ENCODE measurements at regions not wholly inside any gene's neighbourhood (a gene's known extent, or its start where the extent isn't known, plus 50 kb on each side); places are given as distances from the start of the nearest gene placed in this dataset.

DNA sequence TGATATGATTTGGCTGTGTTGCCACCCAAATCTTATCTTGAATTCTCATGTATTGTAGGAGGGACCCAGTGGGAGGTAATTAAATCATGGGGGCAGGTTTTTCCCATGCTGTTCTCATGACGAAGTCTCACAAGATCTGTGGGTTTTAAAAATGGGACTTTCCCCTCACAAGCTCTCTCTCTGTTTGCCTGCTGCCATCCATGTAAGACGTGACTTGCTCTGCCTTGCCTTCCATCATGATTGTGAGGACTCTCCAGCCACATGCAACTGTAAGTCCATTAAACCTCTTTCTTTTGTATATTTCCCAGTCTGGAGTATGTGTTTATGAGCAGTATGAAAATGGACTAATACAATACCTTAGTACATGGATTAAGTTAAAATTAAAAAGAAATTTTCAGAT, 1094.7 kb upstream of the SLC39A10 start:
- TF ChIP-seq GABPA (IDR thresholded peaks at IDR 0.05; ENCODE audit: borderline replicate concordance, insufficient read depth, low read length) (no peak), SUZ12 (IDR thresholded peaks at IDR 0.05; ENCODE audit: low read length) (no peak), KDM1A (IDR thresholded peaks at IDR 0.05; ENCODE audit: borderline replicate concordance, low read length) (no peak), CREB1 (IDR thresholded peaks at IDR 0.05) (no peak), EZH2 (IDR thresholded peaks at IDR 0.05; ENCODE audit: low read depth, low read length, severe bottlenecking) (no peak), RAD21 (IDR thresholded peaks at IDR 0.05 in 1 of 2, conservative IDR thresholded peaks at IDR 0.05 in 1 of 2; ENCODE audit: low read depth in 2 of 2, low read length in 2 of 2) (no peak), SIRT6 (IDR thresholded peaks at IDR 0.05; ENCODE audit: low read length) (no peak)
- TF ChIP-seq, protein P1, sequence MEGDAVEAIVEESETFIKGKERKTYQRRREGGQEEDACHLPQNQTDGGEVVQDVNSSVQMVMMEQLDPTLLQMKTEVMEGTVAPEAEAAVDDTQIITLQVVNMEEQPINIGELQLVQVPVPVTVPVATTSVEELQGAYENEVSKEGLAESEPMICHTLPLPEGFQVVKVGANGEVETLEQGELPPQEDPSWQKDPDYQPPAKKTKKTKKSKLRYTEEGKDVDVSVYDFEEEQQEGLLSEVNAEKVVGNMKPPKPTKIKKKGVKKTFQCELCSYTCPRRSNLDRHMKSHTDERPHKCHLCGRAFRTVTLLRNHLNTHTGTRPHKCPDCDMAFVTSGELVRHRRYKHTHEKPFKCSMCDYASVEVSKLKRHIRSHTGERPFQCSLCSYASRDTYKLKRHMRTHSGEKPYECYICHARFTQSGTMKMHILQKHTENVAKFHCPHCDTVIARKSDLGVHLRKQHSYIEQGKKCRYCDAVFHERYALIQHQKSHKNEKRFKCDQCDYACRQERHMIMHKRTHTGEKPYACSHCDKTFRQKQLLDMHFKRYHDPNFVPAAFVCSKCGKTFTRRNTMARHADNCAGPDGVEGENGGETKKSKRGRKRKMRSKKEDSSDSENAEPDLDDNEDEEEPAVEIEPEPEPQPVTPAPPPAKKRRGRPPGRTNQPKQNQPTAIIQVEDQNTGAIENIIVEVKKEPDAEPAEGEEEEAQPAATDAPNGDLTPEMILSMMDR (IDR thresholded peaks at IDR 0.05; ENCODE audit: control extremely low read depth in 1 of 3, insufficient read depth in 1 of 3, low read depth in 1 of 3, low read length in 3 of 3): no peak
- TF ChIP-seq, protein P2, sequence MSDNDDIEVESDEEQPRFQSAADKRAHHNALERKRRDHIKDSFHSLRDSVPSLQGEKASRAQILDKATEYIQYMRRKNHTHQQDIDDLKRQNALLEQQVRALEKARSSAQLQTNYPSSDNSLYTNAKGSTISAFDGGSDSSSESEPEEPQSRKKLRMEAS (IDR thresholded peaks at IDR 0.05): no peak
- TF ChIP-seq, protein P3, sequence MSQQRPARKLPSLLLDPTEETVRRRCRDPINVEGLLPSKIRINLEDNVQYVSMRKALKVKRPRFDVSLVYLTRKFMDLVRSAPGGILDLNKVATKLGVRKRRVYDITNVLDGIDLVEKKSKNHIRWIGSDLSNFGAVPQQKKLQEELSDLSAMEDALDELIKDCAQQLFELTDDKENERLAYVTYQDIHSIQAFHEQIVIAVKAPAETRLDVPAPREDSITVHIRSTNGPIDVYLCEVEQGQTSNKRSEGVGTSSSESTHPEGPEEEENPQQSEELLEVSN (IDR thresholded peaks at IDR 0.05): no peak
